ENCODE measurements at regions not wholly inside any gene's neighbourhood (a gene's known extent, or its start where the extent isn't known, plus 50 kb on each side); places are given as distances from the start of the nearest gene placed in this dataset.

GRCh38 chr12:34342048-34342447, 319.8 kb downstream of the ALG10 start:
- no peak for DNase-seq

GRCh38 chr12:34343345-34343744, 321.0 kb downstream of the ALG10 start:
- no peak for DNase-seq

- no peak for DNase-seq
Measured at GRCh38 chr12:34343766-34344165, 321.5 kb downstream of the ALG10 start.

GRCh38 chr12:34344851-34345522, 322.7 kb downstream of the ALG10 start:
- DNase-seq, result no peak

GRCh38 chr12:34345801-34346200, 323.5 kb downstream of the ALG10 start:
- DNase-seq, result no peak

GRCh38 chr12:34346372-34347034, 324.2 kb downstream of the ALG10 start:
- no peak for DNase-seq

GRCh38 chr12:34347367-34347766, 325.1 kb downstream of the ALG10 start:
- DNase-seq, result no peak

- no peak for DNase-seq
Measured at GRCh38 chr12:34348064-34348463, 325.8 kb downstream of the ALG10 start.

GRCh38 chr12:34348836-34349672, 326.8 kb downstream of the ALG10 start:
- DNase-seq, result no peak

- DNase-seq, result no peak
Measured at GRCh38 chr12:34349673-34349961, 327.3 kb downstream of the ALG10 start.

GRCh38 chr12:34350092-34351041, 328.1 kb downstream of the ALG10 start:
- no peak for DNase-seq

GRCh38 chr12:34352098-34352497, 329.8 kb downstream of the ALG10 start:
- DNase-seq, result no peak

- DNase-seq, result no peak
Measured at GRCh38 chr12:34354239-34355200, 332.2 kb downstream of the ALG10 start.

- DNase-seq, result no peak
Measured at GRCh38 chr12:34356233-34356987, 334.1 kb downstream of the ALG10 start.

- DNase-seq, result no peak
Measured at GRCh38 chr12:34357791-34358190, 335.5 kb downstream of the ALG10 start.

- no peak for DNase-seq
Measured at GRCh38 chr12:34358198-34358597, 335.9 kb downstream of the ALG10 start.

GRCh38 chr12:34361721-34362316, 339.5 kb downstream of the ALG10 start:
- no peak for DNase-seq

GRCh38 chr12:34363050-34363673, 340.9 kb downstream of the ALG10 start:
- no peak for DNase-seq
